ENCODE measurements at regions not wholly inside any gene's neighbourhood (a gene's known extent, or its start where the extent isn't known, plus 50 kb on each side); places are given as distances from the start of the nearest gene placed in this dataset.

GRCh38 chr2:139080244-139080643 lies 300.1 kb upstream of the NXPH2 start:
- no peaks in the 10 kb centered on the region for H3K36me3 ChIP-seq (ENCODE audit: control insufficient read depth in 2 of 2, extremely low read depth in 1 of 2, insufficient read depth in 2 of 2, low read length in 2 of 2)
- H3K9ac ChIP-seq (ENCODE audit: control insufficient read depth, extremely low read depth, insufficient read depth, low read length): no peak overlapping the region
- no peak overlapping the region for H3K4me3 ChIP-seq (ENCODE audit: control insufficient read depth in 2 of 3, extremely low read depth in 1 of 3, insufficient read depth in 2 of 3, low read depth in 1 of 3, low read length in 3 of 3)
- TF ChIP-seq CTCF (optimal IDR thresholded peaks at IDR 0.05 in 1 of 3, IDR thresholded peaks at IDR 0.05 in 1 of 3, conservative IDR thresholded peaks at IDR 0.05 in 1 of 3; ENCODE audit: extremely low read depth in 1 of 3, insufficient read depth in 2 of 3, low read length in 3 of 3): no peak
- no peak for TF ChIP-seq EZH2 (IDR thresholded peaks at IDR 0.05; ENCODE audit: low read length)
- H3K9me1 ChIP-seq (ENCODE audit: control insufficient read depth, extremely low read depth, insufficient read depth, low read length): no peaks in the 10 kb centered on the region
- H3K4me2 ChIP-seq (ENCODE audit: control insufficient read depth, extremely low read depth, insufficient read depth, low read depth, low read length): no peak overlapping the region
- FAIRE-seq (no peak), DNase-seq (ENCODE audit: low read depth, low spot score) (no peak)
- no peak overlapping the region for H3K27ac ChIP-seq (ENCODE audit: control insufficient read depth, insufficient read depth, low read length)
- no peak overlapping the region for H2AFZ ChIP-seq (ENCODE audit: control insufficient read depth, low read length)
- H3K27me3 ChIP-seq (ENCODE audit: control insufficient read depth, extremely low read depth, insufficient read depth, low read length): no peaks in the 10 kb centered on the region
- H3K9me3 ChIP-seq (ENCODE audit: control insufficient read depth, low read depth, low read length): no peaks in the 10 kb centered on the region
- dilution Hi-C loops (cut with MboI; ENCODE audit: extremely low pct_ligation_motif_present, low sequenced_read_pairs): no loop called here
- no peaks in the 10 kb centered on the region for H4K20me1 ChIP-seq (ENCODE audit: control insufficient read depth, extremely low read depth, insufficient read depth, low read length)
- H3K4me1 ChIP-seq (ENCODE audit: control insufficient read depth, extremely low read depth, insufficient read depth, low read length): no peaks in the 10 kb centered on the region
- no peaks in the 10 kb centered on the region for H3K79me2 ChIP-seq (ENCODE audit: control insufficient read depth, insufficient read depth, low read length)

DNA sequence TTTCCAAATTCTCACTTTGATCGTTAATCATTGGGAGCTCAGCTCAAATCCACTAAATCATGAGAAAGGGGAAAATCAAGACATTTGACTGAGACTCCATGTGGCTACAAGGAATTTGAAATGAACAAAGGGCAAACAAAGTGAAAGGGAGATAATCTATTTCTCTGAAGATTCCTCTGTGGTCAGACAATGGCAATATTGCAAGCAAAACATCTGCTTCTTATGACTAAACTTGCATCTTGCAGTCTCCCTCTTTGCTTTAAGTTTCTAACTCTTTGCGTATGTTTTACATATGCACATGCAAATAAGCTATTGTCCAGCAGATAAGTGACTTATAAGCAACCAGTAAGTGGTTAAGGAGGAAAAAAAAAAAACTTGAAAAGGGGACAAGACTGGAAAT lies 299.1 kb upstream of the NXPH2 start:
- dilution Hi-C loops (cut with MboI; ENCODE audit: extremely low pct_ligation_motif_present, low sequenced_read_pairs): no loop called here
- DNase-seq (ENCODE audit: low read depth, low spot score): no peak
- Histone ChIP-seq H3K27ac (ENCODE audit: control insufficient read depth, insufficient read depth, low read length) (no peak overlapping the region), H4K20me1 (ENCODE audit: control insufficient read depth, extremely low read depth, insufficient read depth, low read length) (no peaks in the 10 kb centered on the region), H3K36me3 (ENCODE audit: control insufficient read depth in 2 of 2, extremely low read depth in 1 of 2, insufficient read depth in 2 of 2, low read length in 2 of 2) (no peaks in the 10 kb centered on the region), H3K79me2 (ENCODE audit: control insufficient read depth, insufficient read depth, low read length) (no peaks in the 10 kb centered on the region), H3K27me3 (ENCODE audit: control insufficient read depth, extremely low read depth, insufficient read depth, low read length) (no peaks in the 10 kb centered on the region), H3K9me1 (ENCODE audit: control insufficient read depth, extremely low read depth, insufficient read depth, low read length) (no peaks in the 10 kb centered on the region), H3K4me1 (ENCODE audit: control insufficient read depth, extremely low read depth, insufficient read depth, low read length) (no peaks in the 10 kb centered on the region), H3K4me2 (ENCODE audit: control insufficient read depth, extremely low read depth, insufficient read depth, low read depth, low read length) (no peak overlapping the region), H3K9me3 (ENCODE audit: control insufficient read depth, low read depth, low read length) (no peaks in the 10 kb centered on the region), H2AFZ (ENCODE audit: control insufficient read depth, low read length) (no peak overlapping the region), H3K4me3 (ENCODE audit: control insufficient read depth in 2 of 3, extremely low read depth in 1 of 3, insufficient read depth in 2 of 3, low read depth in 1 of 3, low read length in 3 of 3) (no peak overlapping the region), H3K9ac (ENCODE audit: control insufficient read depth, extremely low read depth, insufficient read depth, low read length) (no peak overlapping the region)
- TF ChIP-seq CTCF (optimal IDR thresholded peaks at IDR 0.05 in 1 of 3, IDR thresholded peaks at IDR 0.05 in 1 of 3, conservative IDR thresholded peaks at IDR 0.05 in 1 of 3; ENCODE audit: extremely low read depth in 1 of 3, insufficient read depth in 2 of 3, low read length in 3 of 3): no peak
- TF ChIP-seq EZH2 (IDR thresholded peaks at IDR 0.05; ENCODE audit: low read length): no peak
- FAIRE-seq: no peak
